PC-9 (cell line): ENCODE measurements at regions not wholly inside any gene's neighbourhood (a gene's known extent, or its start where the extent isn't known, plus 50 kb on each side); places are given as distances from the start of the nearest gene placed in this dataset.

Source experiments
- BruUV-seq: library from RNA; stranded (reverse); fragments of 400-500 nt; replicated peaks from 2 replicates; lab custom pipeline; 2021; lab: Mats Ljungman, UMichigan
- CTCF ChIA-PET: fragments of 300-600 bp; sonication (Branson Sonifier 250); formaldehyde crosslinking; loops from one replicate; lab custom pipeline; 2022; ENCODE audit warnings: antibody characterized with exemption; lab: Charles Lee
- POLR2A ChIA-PET: fragments of 300-600 bp; sonication (Branson Sonifier 250); formaldehyde crosslinking; loops from one replicate; lab custom pipeline; 2022; ENCODE audit warnings: antibody characterized with exemption; ENCODE audit not compliant: unreplicated experiment; lab: Charles Lee
- DNase-seq, 2 experiments: peaks; one replicate each; pipeline versions ENCODE4 v3.0.0 to v3.0.0-alpha.2; 2015 to 2022; ENCODE audit warnings: mixed read lengths in 1 of 2
- H2AFZ ChIP-seq: fragments of 200-600 bp; sonication (generic); 2 replicates; pipeline ENCODE4 v1.8.1; 2017; ENCODE audit warnings: antibody characterized with exemption
- H3F3A ChIP-seq: fragments of 200-600 bp; sonication (generic); 2 replicates; pipeline ENCODE4 v1.8.1; 2017; ENCODE audit warnings: antibody characterized with exemption, mild to moderate bottlenecking, low read depth; ENCODE audit not compliant: insufficient read depth
- H3K27ac ChIP-seq: fragments of 200-600 bp; sonication (generic); 2 replicates; pipeline ENCODE4 v1.6.1; 2016; ENCODE audit warnings: mixed run types
- H3K27me3 ChIP-seq: fragments of 200-600 bp; sonication (generic); 2 replicates; pipeline ENCODE4 v1.6.1; 2016; ENCODE audit warnings: low read depth, mixed run types; ENCODE audit not compliant: insufficient read depth
- H3K36me3 ChIP-seq: fragments of 200-600 bp; sonication (generic); 2 replicates; pipeline ENCODE4 v1.6.1; 2016; ENCODE audit warnings: low read depth, mixed run types
- H3K4me1 ChIP-seq: fragments of 200-600 bp; sonication (generic); replicated peaks from 2 replicates; pipeline ENCODE4 v1.6.1; 2016; ENCODE audit warnings: mixed run types; ENCODE audit not compliant: insufficient read depth
- H3K4me2 ChIP-seq: fragments of 200-600 bp; sonication (generic); 2 replicates; pipeline ENCODE4 v1.6.1; 2017; ENCODE audit warnings: mixed run types
- H3K4me3 ChIP-seq: fragments of 200-600 bp; sonication (generic); 2 replicates; pipeline ENCODE4 v1.6.1; 2016; ENCODE audit warnings: mixed run types
- H3K79me2 ChIP-seq: fragments of 200-600 bp; sonication (generic); 2 replicates; pipeline ENCODE4 v1.6.1; 2017; ENCODE audit warnings: low read depth, mixed run types
- H3K9me2 ChIP-seq: fragments of 200-600 bp; sonication (generic); 2 replicates; pipeline ENCODE4 v1.8.1; 2017; ENCODE audit warnings: mild to moderate bottlenecking; ENCODE audit not compliant: insufficient read depth
- H3K9me3 ChIP-seq: fragments of 200-600 bp; sonication (generic); 2 replicates; pipeline ENCODE4 v1.8.1; 2016; ENCODE audit warnings: low read depth; ENCODE audit not compliant: insufficient read depth
- H4K20me1 ChIP-seq: fragments of 200-600 bp; sonication (generic); 2 replicates; pipeline ENCODE4 v1.8.1; 2017; ENCODE audit not compliant: insufficient read depth
- EZH2 ChIP-seq: fragments of 200-600 bp; sonication (generic); IDR thresholded peaks from 2 replicates; pipeline ENCODE4 v1.8.0; 2017; ENCODE audit warnings: antibody characterized with exemption, low read depth
- intact Hi-C: fragments of 100-400 bp; cut with micrococcal nuclease; formaldehyde crosslinking; loops from one replicate; pipeline ENCODE4 v1.10.0; 2022; ENCODE audit not compliant: unreplicated experiment
- TF ChIP-seq, protein P1 (sequence below): fragments of 200-600 bp; sonication (generic); conservative IDR thresholded peaks from 2 replicates; pipeline ENCODE4 v1.6.1; 2017; ENCODE audit warnings: mixed run types, antibody characterized with exemption, mild to moderate bottlenecking, moderate library complexity

DNA sequence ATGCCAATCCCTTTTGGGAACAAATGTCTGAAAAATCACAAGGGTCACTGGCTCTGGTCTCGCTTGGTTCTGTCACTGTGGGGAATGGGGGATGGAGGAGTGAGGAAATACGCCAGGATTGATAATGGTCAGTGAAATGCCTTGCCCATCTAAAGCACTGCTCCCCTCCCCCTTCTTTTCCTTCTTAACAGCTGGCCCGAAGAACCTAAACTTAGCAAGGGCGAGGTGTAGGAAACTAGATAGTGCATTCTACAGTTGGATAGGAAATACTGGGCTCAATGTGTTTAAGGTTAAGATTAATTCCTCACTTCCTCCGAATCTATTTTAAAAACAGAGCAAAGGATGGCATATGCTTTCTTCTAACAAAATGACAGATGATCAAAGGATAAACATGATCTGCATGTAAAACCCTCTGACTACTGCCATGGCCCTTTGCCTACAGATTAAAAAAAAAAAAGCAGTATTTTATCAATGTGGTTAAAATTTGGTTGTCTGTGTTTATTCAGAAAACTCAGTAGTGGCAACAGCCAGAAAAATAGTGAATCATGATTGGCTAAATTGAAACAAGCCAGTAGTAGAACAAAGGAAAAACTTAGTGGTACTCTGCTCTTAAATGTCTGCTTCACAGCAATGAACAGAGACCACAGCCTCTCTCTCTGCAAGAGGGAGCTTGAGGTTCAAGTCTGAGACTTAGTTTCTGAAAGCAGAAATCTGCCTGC is 86.1 kb upstream of the VAV3 start:
- CTCF ChIA-PET = no interaction called here
- Histone ChIP-seq H3K4me1 (no peaks in the 10 kb centered on the region), H3K27me3 (no peaks in the 10 kb centered on the region; the same call in 1 of the 2 replicates), H4K20me1 (no peaks in the 10 kb centered on the region), H3K27ac (no peak overlapping the region), H3K4me2 (no peak overlapping the region), H3K4me3 (no peak overlapping the region), H3K79me2 (no peaks in the 10 kb centered on the region), H3F3A (no peaks in the 10 kb centered on the region), H3K36me3 (no peaks in the 10 kb centered on the region), H3K9me3 (no peaks in the 10 kb centered on the region), H2AFZ (no peak overlapping the region), H3K9me2 (no peaks in the 10 kb centered on the region)
- intact Hi-C loops = no loop called here
- DNase-seq = no peak
- TF ChIP-seq, protein P1, sequence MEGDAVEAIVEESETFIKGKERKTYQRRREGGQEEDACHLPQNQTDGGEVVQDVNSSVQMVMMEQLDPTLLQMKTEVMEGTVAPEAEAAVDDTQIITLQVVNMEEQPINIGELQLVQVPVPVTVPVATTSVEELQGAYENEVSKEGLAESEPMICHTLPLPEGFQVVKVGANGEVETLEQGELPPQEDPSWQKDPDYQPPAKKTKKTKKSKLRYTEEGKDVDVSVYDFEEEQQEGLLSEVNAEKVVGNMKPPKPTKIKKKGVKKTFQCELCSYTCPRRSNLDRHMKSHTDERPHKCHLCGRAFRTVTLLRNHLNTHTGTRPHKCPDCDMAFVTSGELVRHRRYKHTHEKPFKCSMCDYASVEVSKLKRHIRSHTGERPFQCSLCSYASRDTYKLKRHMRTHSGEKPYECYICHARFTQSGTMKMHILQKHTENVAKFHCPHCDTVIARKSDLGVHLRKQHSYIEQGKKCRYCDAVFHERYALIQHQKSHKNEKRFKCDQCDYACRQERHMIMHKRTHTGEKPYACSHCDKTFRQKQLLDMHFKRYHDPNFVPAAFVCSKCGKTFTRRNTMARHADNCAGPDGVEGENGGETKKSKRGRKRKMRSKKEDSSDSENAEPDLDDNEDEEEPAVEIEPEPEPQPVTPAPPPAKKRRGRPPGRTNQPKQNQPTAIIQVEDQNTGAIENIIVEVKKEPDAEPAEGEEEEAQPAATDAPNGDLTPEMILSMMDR = no peak
- no peak for TF ChIP-seq EZH2
- BruUV-seq = no TSS peak
- POLR2A ChIA-PET = no interaction called here

DNA sequence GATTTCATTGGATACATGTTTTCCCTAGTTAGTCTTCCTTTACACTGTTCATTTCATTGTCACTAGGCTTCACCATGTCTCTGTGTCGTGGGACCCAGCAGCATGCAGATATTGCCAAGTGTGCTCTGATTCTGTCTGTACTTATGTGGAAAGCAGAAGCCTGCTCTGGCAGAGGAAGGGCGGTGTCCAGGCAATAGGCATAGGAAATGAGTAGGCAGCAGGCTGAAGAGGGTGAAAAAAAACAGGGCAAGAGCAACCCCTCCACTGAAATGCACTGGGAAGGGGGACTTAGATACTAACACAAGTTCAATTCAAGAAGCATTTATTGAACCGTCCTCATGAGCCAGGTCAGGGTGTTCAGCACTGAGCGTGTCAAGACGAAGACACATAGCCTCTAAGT is 85.2 kb upstream of the VAV3 start:
- no peak overlapping the region for H3K4me2 ChIP-seq
- no peak for DNase-seq
- H4K20me1 ChIP-seq = no peaks in the 10 kb centered on the region
- POLR2A ChIA-PET = no interaction called here
- H3K4me3 ChIP-seq = no peak overlapping the region
- intact Hi-C loops = no loop called here
- no peaks in the 10 kb centered on the region; the same call in 1 of the 2 replicates for H3K27me3 ChIP-seq
- no peaks in the 10 kb centered on the region for H3K36me3 ChIP-seq
- CTCF ChIA-PET = no interaction called here
- H2AFZ ChIP-seq = no peak overlapping the region
- BruUV-seq = no TSS peak
- H3K79me2 ChIP-seq = no peaks in the 10 kb centered on the region
- no peak for TF ChIP-seq EZH2
- TF ChIP-seq, protein P1 = no peak
- no peaks in the 10 kb centered on the region for H3K9me2 ChIP-seq
- H3K4me1 ChIP-seq = no peaks in the 10 kb centered on the region
- H3K27ac ChIP-seq = no peak overlapping the region
- H3F3A ChIP-seq = no peaks in the 10 kb centered on the region
- no peaks in the 10 kb centered on the region for H3K9me3 ChIP-seq

DNA sequence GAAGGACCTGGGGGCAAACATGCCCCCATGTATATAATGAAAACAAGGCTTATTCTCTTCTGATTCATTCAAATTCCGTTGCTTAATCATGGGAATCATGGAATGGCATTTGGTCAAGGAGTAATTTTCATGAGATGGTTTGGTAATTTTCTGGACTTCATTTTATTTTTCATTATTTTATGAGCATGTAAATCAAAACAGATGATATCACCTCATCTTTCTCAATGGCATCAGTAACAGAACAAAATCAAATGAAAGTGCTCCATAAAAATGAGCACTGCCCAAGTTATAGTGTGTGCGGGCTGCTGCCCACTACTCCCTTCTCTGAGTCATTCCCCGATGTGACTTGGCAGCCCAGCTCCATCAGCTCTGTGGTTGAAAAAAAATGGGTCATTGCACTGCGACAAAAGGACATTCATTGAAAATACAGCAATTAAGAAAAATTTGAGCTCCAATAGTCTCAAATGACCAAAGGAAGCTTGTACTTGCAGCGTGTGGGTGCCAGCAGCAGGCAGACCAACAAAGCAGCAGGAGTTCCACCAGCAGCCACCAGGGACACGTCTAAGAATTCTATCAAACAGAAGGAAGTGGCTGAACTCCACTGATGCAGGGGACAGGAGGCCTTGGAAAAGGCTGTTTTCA is 84.3 kb upstream of the VAV3 start:
- no peaks in the 10 kb centered on the region for H3F3A ChIP-seq
- no peaks in the 10 kb centered on the region; the same call in 1 of the 2 replicates for H3K27me3 ChIP-seq
- TF ChIP-seq EZH2 = no peak
- TF ChIP-seq, protein P1 = peak; percentile 68
- H3K79me2 ChIP-seq = no peaks in the 10 kb centered on the region
- POLR2A ChIA-PET = no interaction called here
- H3K4me1 ChIP-seq = no peaks in the 10 kb centered on the region
- CTCF ChIA-PET = interaction anchor here (0.6 kb wide), 1 partner anchor 9 kb away, joined by 3 read pairs; no protein-coding TSS in a partner anchor
- no peaks in the 10 kb centered on the region for H4K20me1 ChIP-seq
- H3K36me3 ChIP-seq = no peaks in the 10 kb centered on the region
- H3K27ac ChIP-seq = no peak overlapping the region
- no peaks in the 10 kb centered on the region for H3K9me2 ChIP-seq
- intact Hi-C loops = no loop called here
- no peak for DNase-seq
- no peak overlapping the region for H3K4me2 ChIP-seq
- no peak overlapping the region for H3K4me3 ChIP-seq
- BruUV-seq = no TSS peak
- H3K9me3 ChIP-seq = no peaks in the 10 kb centered on the region
- H2AFZ ChIP-seq = no peak overlapping the region
